HK-2 (cell line): ENCODE measurements at regions not wholly inside any gene's neighbourhood (a gene's known extent, or its start where the extent isn't known, plus 50 kb on each side); places are given as distances from the start of the nearest gene placed in this dataset.

Experiments used
- DNase-seq: peaks from one replicate; pipeline ENCODE4 v3.0.0-alpha.2; 2018; ENCODE audit not compliant: unreplicated experiment

DNA sequence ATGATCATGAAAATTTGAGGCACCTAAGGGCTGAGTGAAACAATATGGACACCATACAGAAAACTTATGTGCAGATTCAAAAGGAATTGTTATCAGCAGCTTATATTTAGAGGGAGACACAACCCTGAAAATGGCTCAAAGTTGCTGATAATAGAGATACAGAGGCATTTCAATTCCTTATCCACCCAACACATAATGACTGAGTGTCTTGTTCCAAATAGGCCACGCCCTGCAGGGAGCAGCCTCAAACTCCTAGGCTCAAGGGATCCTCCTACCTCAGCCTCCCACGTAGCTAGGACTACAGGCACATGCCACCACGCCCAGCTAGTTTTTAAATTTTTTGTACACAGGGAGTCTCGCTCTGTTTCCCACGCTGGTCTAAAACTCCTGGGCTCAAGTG is 79.0 kb downstream of the LBH start:
- DNase-seq: no peak

DNA sequence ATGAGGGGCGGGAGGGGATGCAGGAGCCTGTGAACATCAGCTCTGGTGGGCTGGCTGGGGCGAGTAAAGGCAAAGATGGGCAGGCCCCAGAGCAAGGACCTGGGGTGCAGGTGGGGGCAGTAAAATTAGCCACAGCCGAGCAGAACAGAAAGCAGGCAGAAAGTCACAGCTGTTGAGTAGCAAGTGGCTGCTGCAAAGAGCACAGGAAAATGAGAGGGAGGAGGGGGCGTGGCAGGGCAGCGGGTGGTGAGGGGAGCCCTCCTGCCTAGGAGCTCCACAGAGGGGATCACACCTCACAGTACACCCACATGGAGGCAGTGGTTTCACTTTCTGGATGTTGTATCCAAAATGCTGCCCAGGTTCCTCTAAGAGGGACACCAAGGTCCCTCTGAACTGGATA is 79.6 kb downstream of the LBH start:
- no peak for DNase-seq

DNA sequence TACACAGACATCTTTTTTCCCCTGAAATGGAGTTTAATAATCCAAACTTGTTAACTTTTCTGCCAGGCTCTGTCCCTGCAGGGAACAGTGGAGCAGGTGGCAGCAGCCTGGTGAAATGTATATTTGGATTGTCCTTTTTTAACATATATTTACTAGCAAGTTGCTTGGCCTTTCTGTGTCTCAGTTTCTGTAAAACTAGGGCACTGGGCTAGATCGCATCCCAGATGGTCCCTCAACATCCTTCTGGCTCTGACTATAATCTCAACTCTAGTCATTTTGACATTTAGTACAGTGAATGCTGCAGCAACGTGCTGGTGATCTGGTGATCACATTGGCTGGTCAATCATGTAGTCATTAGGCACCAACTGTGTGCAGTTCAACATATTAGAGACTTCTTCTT is 80.4 kb downstream of the LBH start:
- no peak for DNase-seq

DNA sequence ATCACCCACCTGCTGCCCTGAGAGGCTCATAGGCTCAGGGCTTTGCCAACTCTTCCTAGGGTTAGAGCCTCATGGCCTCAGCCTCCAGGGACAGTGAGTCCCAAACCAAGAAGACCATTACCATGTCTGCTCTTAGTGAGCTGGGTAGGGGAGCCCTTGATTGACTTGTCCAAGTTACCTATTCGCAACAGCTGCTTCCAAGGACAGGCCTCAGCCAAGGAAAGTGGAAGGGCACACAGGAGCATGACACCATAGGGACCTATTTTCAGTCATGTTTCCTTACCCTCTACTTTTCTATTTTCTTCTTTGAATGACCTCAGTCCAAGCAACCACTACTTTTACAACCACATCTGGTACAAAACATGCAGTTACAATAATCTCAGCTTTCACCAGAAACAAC is 81.6 kb downstream of the LBH start:
- no peak for DNase-seq

DNA sequence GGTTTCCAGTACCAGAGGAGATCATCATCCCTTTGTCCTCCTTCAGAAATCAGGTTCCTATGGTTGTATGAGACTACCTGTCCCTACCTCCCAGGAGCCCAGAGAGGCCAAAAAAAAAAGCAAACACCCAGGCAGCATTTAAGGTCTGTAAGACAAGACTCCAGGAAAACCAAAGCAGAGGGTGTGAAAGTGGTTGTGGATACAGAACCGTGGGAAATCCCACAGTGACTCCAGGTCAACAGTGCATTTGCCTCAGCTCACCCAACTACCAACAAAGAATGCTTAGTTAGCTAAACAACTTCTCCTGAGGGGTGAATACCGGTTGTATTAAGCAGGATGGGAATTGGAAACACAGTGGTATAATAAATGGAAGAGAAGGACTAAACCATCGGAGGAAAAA is 83.6 kb downstream of the LBH start:
- DNase-seq: no peak

DNA sequence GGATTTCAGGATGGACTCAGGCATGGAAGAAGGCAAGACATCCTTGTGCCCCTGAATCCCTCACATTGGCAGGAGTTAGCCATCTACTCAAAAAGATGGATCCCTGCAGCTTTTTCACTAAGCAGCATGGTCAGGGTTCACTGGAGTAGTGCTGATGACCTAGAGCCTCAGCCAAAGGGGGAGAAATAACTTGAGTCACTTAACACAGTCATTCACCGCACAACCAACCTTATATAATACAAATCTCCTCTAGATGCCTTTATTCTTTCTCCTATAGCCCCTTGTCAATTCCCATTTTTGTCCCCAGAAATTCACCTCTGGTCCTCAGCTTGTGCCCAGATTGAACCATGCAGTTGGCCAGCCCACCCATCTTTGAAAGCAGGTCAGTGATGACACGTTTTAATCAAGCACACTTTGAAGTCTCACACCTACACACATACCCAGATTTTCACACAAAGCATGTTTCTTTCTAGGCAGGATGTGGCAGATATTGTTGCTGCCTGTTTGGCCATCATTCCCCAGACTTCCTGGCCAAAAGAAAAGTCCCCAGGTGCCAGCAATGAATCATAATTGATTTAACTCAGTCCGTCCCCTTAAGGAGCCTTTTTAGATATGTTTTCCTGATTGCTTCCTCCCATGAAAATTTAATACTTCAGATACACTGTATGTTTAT is 84.2 kb downstream of the LBH start:
- no peak for DNase-seq

DNA sequence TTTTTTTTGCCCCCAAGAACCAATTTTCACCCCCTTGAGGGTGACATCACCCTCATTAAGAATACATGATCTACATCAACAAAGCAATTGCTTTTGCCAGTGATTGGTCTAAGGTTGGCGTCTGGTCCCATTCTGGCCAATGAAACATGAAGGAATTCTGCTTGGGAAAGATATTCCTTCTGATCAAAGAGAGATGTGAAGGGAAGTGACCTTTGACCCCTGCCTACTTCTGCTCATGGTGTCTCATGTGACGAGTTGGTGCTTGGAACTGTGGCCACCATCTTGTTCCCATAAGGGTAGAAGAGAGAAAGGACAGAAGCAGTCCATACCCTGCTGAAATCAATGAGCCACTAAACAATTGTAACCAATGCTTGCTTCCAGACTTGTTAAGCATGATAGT is 85.1 kb downstream of the LBH start:
- no peak for DNase-seq

DNA sequence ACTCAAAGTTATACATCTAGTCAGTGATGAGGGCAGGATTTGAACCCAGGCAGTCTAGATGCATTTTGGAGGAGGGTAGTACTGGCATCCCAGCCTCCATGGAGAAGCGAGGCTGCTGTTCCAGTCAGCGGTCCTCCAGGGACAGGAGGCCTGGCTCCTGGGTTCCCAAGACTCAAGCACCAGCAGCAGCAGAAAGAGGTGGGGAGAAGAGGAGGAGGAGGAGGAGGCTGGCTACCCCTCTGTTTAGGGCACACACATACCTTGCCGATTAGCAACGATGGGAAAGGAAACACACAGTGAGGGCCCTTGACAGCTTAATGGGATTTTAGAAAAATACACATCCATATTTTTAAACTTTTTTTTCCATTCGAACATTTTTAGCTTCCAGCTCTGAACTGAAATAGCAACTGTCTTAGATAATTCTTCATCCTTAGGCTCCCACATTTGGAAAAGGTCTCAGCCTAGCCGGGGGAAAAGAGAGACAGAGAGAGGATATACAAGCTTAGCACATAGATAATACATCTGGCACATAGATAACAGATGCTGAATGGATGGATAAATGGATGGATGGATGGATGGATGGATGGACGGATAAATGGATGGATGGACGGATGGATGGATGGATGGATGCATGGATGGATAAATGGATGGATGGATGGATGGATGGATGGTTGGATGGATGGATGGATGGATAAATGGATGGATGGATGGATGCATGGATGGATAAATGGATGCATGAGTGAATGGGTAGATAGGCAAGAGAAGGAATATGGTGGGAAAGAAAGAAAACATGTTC is 87.9 kb downstream of the LBH start:
- DNase-seq: no peak

DNA sequence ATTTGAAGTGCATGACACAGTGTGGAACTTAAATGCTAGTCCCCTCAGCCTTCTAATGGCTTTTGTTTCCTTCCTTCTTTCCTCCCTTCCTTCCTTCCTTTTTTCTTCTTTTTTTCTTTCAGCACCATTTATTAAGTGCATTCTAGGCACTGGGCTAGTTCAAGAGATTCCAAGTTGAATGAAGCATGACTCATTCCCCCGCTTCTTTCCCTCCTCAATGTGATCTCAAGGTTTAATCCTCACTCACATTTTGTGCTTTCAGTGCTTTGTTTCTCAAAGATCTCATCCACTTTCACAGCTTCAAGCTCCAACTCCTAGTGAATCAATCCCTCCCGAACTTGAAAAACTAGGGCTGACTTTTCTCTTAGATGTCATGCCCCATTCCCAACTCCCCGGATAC is 90.1 kb downstream of the LBH start:
- DNase-seq: no peak

DNA sequence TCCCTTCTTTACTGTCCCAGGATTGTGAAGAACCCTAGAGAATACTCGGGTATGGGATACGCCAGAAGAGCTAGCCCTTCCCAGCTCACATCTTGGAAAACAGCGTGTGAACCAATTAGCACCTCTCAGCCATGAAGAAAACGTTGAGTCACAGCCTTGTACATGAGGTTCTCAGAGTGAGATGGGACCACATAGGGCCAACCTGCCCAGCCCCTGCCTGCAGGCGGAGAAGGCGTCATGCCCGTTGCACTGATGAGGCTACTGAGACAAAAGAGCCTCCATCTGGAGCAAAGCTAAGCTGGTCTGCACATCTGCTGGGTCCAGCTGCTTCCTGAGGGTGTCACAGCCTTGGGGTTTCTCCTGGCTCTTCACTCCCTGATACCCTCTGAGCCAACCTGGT is 92.2 kb downstream of the LBH start:
- no peak for DNase-seq

DNA sequence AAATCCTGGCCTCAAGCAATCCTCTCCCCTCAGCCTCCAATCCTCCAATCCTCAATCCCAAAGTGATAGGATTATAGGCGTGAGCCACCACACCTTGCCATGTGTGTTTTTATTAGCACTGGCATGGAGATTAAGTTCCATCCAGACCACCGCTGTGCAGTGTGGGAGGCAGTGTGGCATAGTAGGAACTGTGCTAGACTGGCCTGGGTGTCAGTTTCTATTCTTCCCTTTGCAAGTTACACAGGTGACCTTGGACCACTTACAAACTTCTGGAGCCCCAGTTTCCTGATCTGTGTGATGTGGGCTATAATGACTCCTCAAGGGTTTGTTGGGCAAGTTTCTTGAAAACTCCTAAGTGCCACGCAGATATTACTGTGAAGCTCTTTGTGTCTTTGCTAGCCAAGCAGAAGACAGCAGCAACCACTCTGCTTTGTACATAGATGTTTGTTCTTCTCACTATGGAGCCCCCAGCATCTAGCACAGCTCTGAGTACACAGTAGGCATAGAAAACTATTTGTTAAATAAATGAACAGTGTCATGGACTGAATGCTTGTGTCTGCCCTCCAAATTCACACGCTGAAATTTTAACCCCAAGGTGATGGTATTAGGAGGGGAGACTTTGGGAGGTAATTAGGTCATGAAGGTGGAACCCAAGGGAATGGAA is 93.0 kb downstream of the LBH start:
- DNase-seq: no peak

DNA sequence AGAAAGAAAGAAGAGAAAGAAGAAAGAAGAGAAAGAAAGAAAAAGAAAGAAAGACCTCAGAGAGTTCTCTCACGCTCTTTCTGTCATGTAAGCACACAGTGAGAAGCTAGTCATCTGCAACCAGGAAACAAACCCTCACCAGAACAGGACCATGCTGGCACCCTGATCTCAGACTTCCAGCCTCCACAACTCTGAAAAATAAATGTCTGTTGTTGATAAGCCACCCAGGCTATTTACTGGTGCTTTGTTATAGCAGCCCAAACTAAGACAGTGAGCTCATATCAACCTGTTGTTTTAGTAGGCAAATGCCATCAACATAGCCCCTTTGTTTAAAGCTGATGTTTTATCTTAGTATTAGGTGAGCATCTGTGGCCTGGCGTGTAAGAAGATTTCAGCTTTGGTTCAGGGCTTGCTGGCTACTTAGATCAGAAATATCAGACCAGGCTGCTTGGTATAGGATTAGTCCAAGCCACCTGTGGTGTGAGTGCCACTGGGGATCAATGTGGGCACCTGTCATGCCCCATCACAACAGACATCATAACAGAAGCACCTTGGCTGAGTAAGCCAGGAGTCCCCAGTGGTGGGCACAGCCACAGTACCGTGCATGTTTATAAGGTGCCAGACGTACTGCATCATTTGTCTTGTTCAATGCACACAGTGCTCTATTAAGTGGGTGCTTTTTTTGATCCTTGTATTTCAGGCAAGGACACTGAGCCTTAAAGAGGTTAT is 94.4 kb downstream of the LBH start:
- DNase-seq: no peak

DNA sequence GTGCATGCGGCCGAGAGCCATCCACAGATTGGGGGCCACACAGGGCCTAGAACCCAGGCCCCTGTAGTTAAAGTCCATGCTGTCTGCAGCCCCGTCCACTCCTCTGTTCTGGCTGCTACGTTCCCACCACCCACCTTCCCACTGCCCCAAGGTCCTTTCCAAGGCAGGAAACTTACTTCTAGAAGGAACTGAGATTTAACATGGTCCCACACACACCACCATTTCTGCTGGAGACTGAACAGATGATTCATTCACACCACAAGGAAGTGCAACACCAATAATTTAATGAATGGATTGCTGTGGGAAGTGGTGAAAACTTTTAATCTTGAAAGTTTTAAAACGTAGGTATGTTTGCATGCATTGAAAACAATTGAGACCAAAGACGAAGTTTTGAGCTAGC is 95.2 kb downstream of the LBH start:
- DNase-seq: no peak

DNA sequence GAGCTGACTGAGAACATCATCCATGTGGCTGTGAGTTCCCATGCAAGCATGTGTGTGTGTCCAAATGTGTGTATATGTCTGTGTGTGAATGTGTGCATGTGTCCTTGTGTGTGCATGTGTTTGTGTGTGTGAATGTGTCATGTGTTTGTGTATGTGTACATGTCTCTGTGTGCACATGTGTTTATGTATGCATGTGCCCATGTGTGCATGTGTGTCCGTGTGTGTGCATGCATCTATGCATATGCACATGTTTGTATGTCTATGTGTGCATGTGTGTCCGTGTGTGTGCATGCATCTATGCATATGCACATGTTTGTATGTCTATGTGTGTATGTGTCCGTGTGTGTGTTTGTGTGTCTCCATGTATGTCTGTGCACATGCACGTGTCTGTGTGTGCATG is 99.7 kb downstream of the LBH start:
- no peak for DNase-seq

DNA sequence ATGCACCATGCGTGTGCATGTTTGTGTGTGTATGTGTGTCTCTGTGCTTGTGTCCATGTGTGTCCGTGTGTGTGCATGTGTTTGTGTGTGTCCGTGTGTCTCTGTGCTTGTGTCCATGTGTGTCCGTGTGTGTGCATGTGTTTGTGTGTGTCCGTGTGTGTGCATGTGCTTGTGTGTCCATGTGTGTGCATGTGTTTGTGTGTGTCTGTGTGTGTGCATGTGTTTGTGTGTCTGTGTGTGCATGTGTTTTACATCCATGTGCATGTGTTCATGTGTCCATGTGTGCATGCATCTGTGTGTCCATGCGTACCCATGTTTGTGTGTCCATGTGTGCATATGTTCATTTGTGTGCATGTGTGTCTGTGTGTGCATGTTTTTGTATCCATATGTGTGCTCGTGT is 100.5 kb downstream of the LBH start:
- DNase-seq: no peak

DNA sequence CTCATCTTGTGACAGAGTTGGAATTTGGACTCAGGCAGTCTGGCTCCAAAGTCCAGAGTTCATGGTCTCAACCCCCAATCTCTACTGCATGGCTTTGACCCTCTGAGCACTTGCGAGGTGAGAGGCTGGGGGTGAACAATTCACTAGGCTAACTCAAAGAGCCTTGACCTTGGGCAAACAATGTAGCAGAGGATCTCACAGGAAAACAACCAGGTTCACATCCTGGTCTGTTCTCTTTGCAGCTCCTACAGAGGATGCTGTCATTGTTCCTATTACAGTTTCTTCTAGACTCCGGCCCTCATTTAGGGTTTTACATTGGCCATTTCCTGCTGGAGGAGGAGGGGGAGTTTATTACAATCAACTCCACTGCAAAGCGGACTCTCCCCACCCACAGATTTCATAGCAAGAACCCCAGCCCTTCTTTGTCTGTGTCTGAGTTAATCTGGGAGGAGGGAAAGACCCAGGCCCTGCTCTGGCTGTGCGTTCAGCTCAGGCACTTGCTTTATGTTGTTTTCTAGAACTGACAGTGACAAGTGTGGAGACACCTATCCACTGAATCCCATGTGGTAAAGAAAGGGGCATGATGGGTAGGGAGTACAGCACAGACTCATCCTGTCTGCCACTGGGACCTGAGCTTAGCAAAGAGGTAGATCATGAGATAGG is 101.6 kb downstream of the LBH start:
- DNase-seq: no peak

DNA sequence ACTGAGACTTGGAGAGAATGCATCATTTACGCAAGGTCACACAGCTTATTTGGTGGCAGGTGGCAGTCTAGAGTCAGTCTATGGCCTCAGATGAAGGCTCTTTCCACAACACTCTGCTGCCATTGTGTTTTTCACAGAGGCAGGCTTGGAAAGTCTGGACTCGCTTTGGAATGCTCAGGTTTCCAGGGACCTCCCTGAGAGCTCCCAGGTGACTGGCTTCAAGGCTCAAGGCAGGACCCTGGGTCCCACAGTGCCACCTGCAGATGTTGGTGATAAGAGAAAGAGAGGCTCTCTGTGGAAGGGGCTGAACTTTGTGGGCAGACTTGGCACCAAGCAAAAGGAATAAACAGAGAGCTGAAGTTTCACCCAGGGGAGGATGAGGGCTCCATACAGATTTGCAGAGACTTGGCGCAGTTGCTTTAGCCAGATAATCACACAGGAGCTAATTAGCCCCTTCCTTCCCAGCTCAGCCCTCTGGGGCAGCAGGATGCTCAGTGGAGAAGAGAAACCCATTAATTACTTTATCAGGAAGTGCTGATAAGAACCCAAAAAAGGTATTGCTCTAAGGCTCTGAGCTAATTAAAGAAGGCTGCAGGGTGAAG is 103.5 kb downstream of the LBH start:
- DNase-seq: no peak

DNA sequence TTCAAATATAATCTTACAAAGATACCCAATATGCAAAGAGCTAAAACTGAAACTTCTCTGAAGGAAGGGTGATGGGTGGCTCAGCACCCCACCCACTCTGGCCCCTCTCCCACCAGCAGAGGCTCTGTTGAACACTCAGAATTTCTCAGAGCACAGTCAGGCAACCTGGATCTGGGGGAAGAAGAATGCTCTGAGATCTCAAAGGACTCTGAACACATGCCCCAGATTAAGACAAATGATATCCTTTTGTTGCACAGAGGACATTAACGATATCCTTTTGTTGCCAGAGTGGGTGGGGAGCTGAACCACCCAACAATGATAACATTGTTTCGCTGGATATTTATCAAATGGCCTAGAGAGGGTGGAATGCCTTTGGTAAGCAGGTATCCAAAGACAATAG is 104.8 kb downstream of the LBH start:
- DNase-seq: no peak

DNA sequence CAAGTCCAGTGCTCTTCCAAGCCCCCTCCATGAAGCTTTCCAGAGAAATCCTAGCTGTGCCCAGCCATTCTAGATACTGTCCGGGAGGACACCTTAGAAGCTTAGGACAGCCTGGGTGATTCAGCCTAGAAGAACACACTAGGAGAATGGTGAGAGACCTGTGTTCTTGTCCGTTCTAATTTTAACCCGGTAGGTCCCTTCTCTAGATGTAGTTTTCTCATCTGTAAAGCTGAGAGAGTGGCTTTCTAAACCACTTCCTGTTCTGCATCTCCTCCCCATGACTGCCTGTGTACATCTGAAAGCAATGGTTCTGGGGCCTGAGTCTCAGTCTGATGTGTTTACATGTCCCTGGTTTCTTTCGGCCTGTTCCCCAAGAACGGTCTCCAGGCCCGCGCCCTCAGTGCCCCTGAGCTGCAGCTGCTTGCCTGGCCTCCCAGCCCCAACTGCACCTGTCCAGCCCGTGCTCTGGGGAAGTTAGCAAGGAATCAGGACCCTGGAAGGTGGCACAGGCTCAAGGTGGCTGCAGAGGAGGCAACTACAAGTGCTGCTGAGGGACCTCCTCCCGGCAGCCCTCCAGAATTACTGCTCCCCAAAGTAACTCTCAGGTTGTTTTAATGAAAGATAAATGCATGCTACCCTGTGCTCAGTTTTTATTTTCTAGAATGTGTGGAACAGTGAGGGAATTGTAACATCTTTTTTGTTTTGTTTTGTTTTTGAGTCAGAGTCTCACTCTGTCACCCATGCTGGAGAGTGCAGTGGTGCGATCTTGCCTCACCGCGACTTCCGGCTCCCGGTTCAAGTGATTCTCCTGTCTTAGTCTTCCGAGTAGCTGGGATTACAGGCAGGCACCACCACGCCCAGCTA is 105.9 kb downstream of the LBH start:
- DNase-seq: no peak

DNA sequence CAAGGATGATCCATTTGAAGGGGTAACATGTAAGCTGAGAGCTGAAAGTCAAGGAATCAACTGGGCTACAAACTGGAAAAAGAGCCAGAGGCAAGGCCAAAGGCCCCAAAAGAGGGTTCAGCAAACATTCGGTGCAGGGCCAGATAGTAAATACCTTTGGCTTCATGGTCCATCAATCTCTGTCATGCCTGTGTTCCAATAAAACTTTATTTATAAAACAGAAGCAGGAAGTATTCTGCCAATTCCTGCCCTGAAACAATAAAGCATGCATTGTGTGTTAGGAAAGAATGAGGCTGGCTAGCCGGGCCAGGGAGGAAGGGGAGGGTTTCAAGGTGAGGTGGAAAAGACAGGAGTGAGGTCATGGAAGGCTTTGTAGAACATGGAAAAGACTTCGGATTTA is 107.1 kb downstream of the LBH start:
- no peak for DNase-seq

DNA sequence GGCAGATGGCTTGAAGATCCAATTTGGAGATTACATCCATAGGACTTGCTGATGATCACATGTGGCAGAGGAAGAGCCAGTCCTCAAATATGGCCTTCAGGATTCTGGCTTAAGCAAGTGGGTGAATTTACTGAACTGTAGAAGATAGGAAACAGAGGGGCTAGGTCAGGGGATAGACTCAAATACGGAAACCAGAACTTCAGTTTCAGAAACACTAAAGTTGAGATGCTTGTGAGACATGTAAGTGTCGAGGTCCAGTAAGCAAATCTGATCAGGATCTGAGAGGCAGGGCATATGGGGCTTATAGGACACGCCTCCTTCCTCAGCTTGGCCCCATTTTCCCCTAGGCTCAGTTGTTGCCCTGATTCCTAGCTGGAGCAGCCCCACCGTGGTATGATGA is 107.7 kb downstream of the LBH start:
- DNase-seq: no peak
